Endodermal cell (in vitro differentiated cells): ENCODE measurements at regions not wholly inside any gene's neighbourhood (a gene's known extent, or its start where the extent isn't known, plus 50 kb on each side); places are given as distances from the start of the nearest gene placed in this dataset.

ENCODE experiments used
- DNase-seq: peaks from one replicate; pipeline ENCODE4 v3.0.0-alpha.2; 2017
- H3K27ac ChIP-seq: 2 replicates; pipeline ENCODE4 v1.5.1; 2013; ENCODE audit warnings: mild to moderate bottlenecking, low read depth, low read length, moderate library complexity
- H3K27me3 ChIP-seq: 2 replicates; pipeline ENCODE4 v1.6.1; 2013; ENCODE audit warnings: mild to moderate bottlenecking, low read length, moderate library complexity; ENCODE audit not compliant: insufficient read depth, control insufficient read depth, poor library complexity, severe bottlenecking
- H3K36me3 ChIP-seq: 2 replicates; pipeline ENCODE4 v1.7.0; 2013; ENCODE audit warnings: mild to moderate bottlenecking, low read length, moderate library complexity; ENCODE audit not compliant: control insufficient read depth, insufficient read depth
- H3K4me1 ChIP-seq: one replicate; pipeline ENCODE4 v1.7.0; 2013; ENCODE audit warnings: low read length; ENCODE audit not compliant: control insufficient read depth, insufficient read depth
- H3K4me3 ChIP-seq: 2 replicates; pipeline ENCODE4 v1.5.1; 2013; ENCODE audit warnings: mild to moderate bottlenecking, low read length, moderate library complexity
- H3K9ac ChIP-seq: 2 replicates; pipeline ENCODE4 v1.6.1; 2013; ENCODE audit warnings: mild to moderate bottlenecking, low read length, moderate library complexity; ENCODE audit not compliant: poor library complexity, severe bottlenecking; ENCODE audit errors: extremely low read depth
- H3K9me3 ChIP-seq: 2 replicates; pipeline ENCODE4 v1.6.1; 2013; ENCODE audit warnings: mild to moderate bottlenecking, low read length, moderate library complexity; ENCODE audit not compliant: control insufficient read depth
- H3K27ac Mint-ChIP-seq: 2 replicates; pipeline ENCODE4 v1.8.0; 2020; ENCODE audit warnings: mixed read lengths
- H3K27me3 Mint-ChIP-seq: 2 replicates; pipeline ENCODE4 v1.8.0; 2021; ENCODE audit warnings: mild to moderate bottlenecking, mixed read lengths; ENCODE audit not compliant: insufficient read depth
- H3K36me3 Mint-ChIP-seq: 2 replicates; pipeline ENCODE4 v1.8.0; 2020; ENCODE audit warnings: low read depth, mixed read lengths
- H3K4me1 Mint-ChIP-seq: 2 replicates; pipeline ENCODE4 v1.8.0; 2020; ENCODE audit warnings: mixed read lengths
- H3K4me3 Mint-ChIP-seq: 2 replicates; pipeline ENCODE4 v1.8.0; 2020; ENCODE audit warnings: mild to moderate bottlenecking, moderate library complexity, mixed read lengths
- H3K9me3 Mint-ChIP-seq: 2 replicates; pipeline ENCODE4 v1.8.0; 2020; ENCODE audit warnings: mild to moderate bottlenecking, mixed read lengths
- CTCF ChIP-seq: fragments of 200-600 bp; sonication (generic); conservative IDR thresholded peaks from 2 replicates; pipeline ENCODE4 v1.5.0; 2021; ENCODE audit warnings: antibody characterized with exemption, mild to moderate bottlenecking
- WGBS, 2 experiments: methylation state at CpG; one replicate each; pipeline versions ENCODE4 v1.1.5 to v1.1.7; 2013; ENCODE audit warnings: missing lambda C conversion rate in 2 of 2, mixed read lengths in 1 of 2; ENCODE audit not compliant: insufficient coverage in 1 of 2, insufficient read length in 1 of 2; 5-methylcytosine and 5-hydroxymethylcytosine counted together

GRCh38 chr3:181464033-181464694 lies 247.6 kb upstream of the SOX2 start:
- Histone ChIP-seq H3K9me3 (no peaks in the 10 kb centered on the region), H3K27me3 (no peaks in the 10 kb centered on the region), H3K4me3 (no peak overlapping the region), H3K9ac (no peak overlapping the region), H3K27ac (no peak overlapping the region), H3K4me1 (no peaks in the 10 kb centered on the region), H3K36me3 (no peaks in the 10 kb centered on the region)
- no peaks in the 10 kb centered on the region for H3K27me3 Mint-ChIP-seq
- H3K36me3 Mint-ChIP-seq, result no peaks in the 10 kb centered on the region
- no peak for DNase-seq
- no peak overlapping the region for H3K27ac Mint-ChIP-seq
- 87 to 89% methylated on average over 3 to 6 of the region's 6 CpGs for WGBS, 2 experiments
- no peak overlapping the region for H3K4me3 Mint-ChIP-seq
- TF ChIP-seq CTCF, result no peak
- no peaks in the 10 kb centered on the region for H3K9me3 Mint-ChIP-seq
- peaks cover 2% of the 10 kb centered on the region for H3K4me1 Mint-ChIP-seq

- Mint-ChIP-seq H3K9me3 (no peaks in the 10 kb centered on the region), H3K4me3 (no peak overlapping the region), H3K27me3 (no peaks in the 10 kb centered on the region), H3K4me1 (no peaks in the 10 kb centered on the region), H3K36me3 (no peaks in the 10 kb centered on the region), H3K27ac (no peak overlapping the region)
- H3K9ac ChIP-seq, result no peak overlapping the region
- H3K9me3 ChIP-seq, result no peaks in the 10 kb centered on the region
- DNase-seq, result no peak
- no peaks in the 10 kb centered on the region for H3K36me3 ChIP-seq
- no peaks in the 10 kb centered on the region for H3K4me1 ChIP-seq
- WGBS, 2 experiments, result 90 to 97% methylated on average over 3 to 5 of the region's 5 CpGs
- H3K27me3 ChIP-seq, result no peaks in the 10 kb centered on the region
- no peak overlapping the region for H3K4me3 ChIP-seq
- TF ChIP-seq CTCF, result no peak
- no peak overlapping the region for H3K27ac ChIP-seq
Measured at GRCh38 chr3:181461381-181461780, 250.3 kb upstream of the SOX2 start.

GRCh38 chr3:181459516-181459915 lies 252.2 kb upstream of the SOX2 start:
- H3K9me3 ChIP-seq, result no peaks in the 10 kb centered on the region
- TF ChIP-seq CTCF, result no peak
- H3K9ac ChIP-seq, result no peak overlapping the region
- Mint-ChIP-seq H3K9me3 (no peaks in the 10 kb centered on the region), H3K36me3 (no peaks in the 10 kb centered on the region), H3K27ac (no peak overlapping the region), H3K4me3 (no peak overlapping the region), H3K27me3 (no peaks in the 10 kb centered on the region), H3K4me1 (peaks cover 9% of the 10 kb centered on the region)
- WGBS, 2 experiments, result 100% methylated on average over 1 of the region's 2 CpGs; no CpG with 5 or more reads in 1 of the 2 experiments
- H3K36me3 ChIP-seq, result no peaks in the 10 kb centered on the region
- H3K27me3 ChIP-seq, result no peaks in the 10 kb centered on the region
- no peak for DNase-seq
- no peaks in the 10 kb centered on the region for H3K4me1 ChIP-seq
- no peak overlapping the region for H3K27ac ChIP-seq
- no peak overlapping the region for H3K4me3 ChIP-seq
